ENCODE measurements at regions not wholly inside any gene's neighbourhood (a gene's known extent, or its start where the extent isn't known, plus 50 kb on each side); places are given as distances from the start of the nearest gene placed in this dataset.

GRCh38 chr4:3863841-3864741 is 97.9 kb downstream of the ADRA2C start (continued):
- TF ChIP-seq STAT1 (conservative IDR thresholded peaks at IDR 0.05) = no peak
- no peak for TF ChIP-seq IRF3 (IDR thresholded peaks at IDR 0.05)

- ChIA-PET CTCF (no interaction called here), RAD21 (ENCODE audit: unreplicated experiment) (no interaction called here), SMC1A (ENCODE audit: uncharacterized antibody, unreplicated experiment) (no interaction called here), POLR2A (no interaction called here)
- intact Hi-C loops (cut with micrococcal nuclease; ENCODE audit: unreplicated experiment) = no loop called here
- Histone ChIP-seq H3K9ac (ENCODE audit: control insufficient read depth, insufficient read depth, low read length) (no peak overlapping the region), H3K9me3 (replicated peaks; ENCODE audit: control insufficient read depth, insufficient read depth, low read length) (no peaks in the 10 kb centered on the region), H2AFZ (ENCODE audit: control insufficient read depth, low read depth, low read length) (no peak overlapping the region), H3K4me3 (no peak overlapping the region), H3K36me3 (ENCODE audit: control insufficient read depth in 2 of 2, insufficient read depth in 2 of 2, low read length in 1 of 2) (no peaks in the 10 kb centered on the region), H3K4me2 (ENCODE audit: control insufficient read depth, insufficient read depth) (no peak overlapping the region), H3K27me3 (replicated peaks in 1 of 2; ENCODE audit: control insufficient read depth in 2 of 2, insufficient read depth in 2 of 2, low read length in 1 of 2) (no peaks in the 10 kb centered on the region), H4K20me1 (ENCODE audit: control insufficient read depth, insufficient read depth) (no peaks in the 10 kb centered on the region), H3K27ac (ENCODE audit: control insufficient read depth, insufficient read depth) (no peak overlapping the region), H3K4me1 (ENCODE audit: control insufficient read depth, insufficient read depth, low read length) (no peaks in the 10 kb centered on the region), H3K79me2 (ENCODE audit: control insufficient read depth, insufficient read depth, low read length) (no peaks in the 10 kb centered on the region)
- DNase-seq (ENCODE audit: low read depth, low spot score) (no peak), ATAC-seq (no peak), FAIRE-seq (no peak)
- no peak for TF ChIP-seq SP1 (IDR thresholded peaks at IDR 0.05; ENCODE audit: low read depth, low read length)
- TF ChIP-seq BMI1 (IDR thresholded peaks at IDR 0.05; ENCODE audit: borderline replicate concordance) = no peak
- no peak for TF ChIP-seq PRDM15 (CRISPR knock-in tag; IDR thresholded peaks at IDR 0.05)
- TF ChIP-seq CBFB (IDR thresholded peaks at IDR 0.05; ENCODE audit: low read depth) = no peak
- TF ChIP-seq SKIL (IDR thresholded peaks at IDR 0.05; ENCODE audit: low read depth, poor library complexity, severe bottlenecking) = no peak
- TF ChIP-seq MAX (IDR thresholded peaks at IDR 0.05; ENCODE audit: low read depth, low read length) = no peak
- TF ChIP-seq SRF (IDR thresholded peaks at IDR 0.05; ENCODE audit: low read depth in 2 of 2, low read length in 2 of 2) = no peak
- no peak for TF ChIP-seq ZNF24 (IDR thresholded peaks at IDR 0.05)
- no peak for TF ChIP-seq YY1 (IDR thresholded peaks at IDR 0.05; ENCODE audit: low read depth, low read length)
- BruUV-seq (replicated peaks) = no TSS peak
- in situ Hi-C loops (cut with MboI) = no loop called here
- whole genome bisulfite sequencing (ENCODE audit: insufficient coverage, insufficient replicate concordance, low lambda C conversion rate, missing lambda C conversion rate) = 24% methylated on average over 27 of the region's 28 CpGs
Observed at GRCh38 chr4:3864742-3865721, 98.8 kb downstream of the ADRA2C start.

All from GM12878 (cell line).